NB4 (cell line): ENCODE measurements at regions not wholly inside any gene's neighbourhood (a gene's known extent, or its start where the extent isn't known, plus 50 kb on each side); places are given as distances from the start of the nearest gene placed in this dataset.

Experiments used
- DNase-seq: peaks from one replicate; pipeline ENCODE4 v3.0.0; 2010; ENCODE audit warnings: low read depth
- H3K4me3 ChIP-seq: one replicate; pipeline ENCODE4 v1.5.1; 2011; ENCODE audit warnings: mild to moderate bottlenecking, low read depth, low read length, moderate library complexity
- CTCF ChIP-seq: IDR thresholded peaks from one replicate; pipeline ENCODE4 v1.5.1; 2012; ENCODE audit warnings: low read depth, low read length
- MAX ChIP-seq: IDR thresholded peaks from 2 replicates; pipeline ENCODE4 v1.6.1; 2011; ENCODE audit warnings: low read depth, low read length
- MYC ChIP-seq: IDR thresholded peaks from 2 replicates; pipeline ENCODE4 v1.6.1; 2011; ENCODE audit warnings: low read depth, low read length
- POLR2A ChIP-seq: IDR thresholded peaks from 2 replicates; pipeline ENCODE4 v1.6.1; 2011; ENCODE audit warnings: mild to moderate bottlenecking; ENCODE audit not compliant: insufficient read length; ENCODE audit errors: extremely low read depth

- DNase-seq: no peak
- TF ChIP-seq MAX: no peak
- no peak for TF ChIP-seq POLR2A
- no peak for TF ChIP-seq MYC
- TF ChIP-seq CTCF: no peak
- H3K4me3 ChIP-seq: no peak overlapping the region
Measured at GRCh38 chr3:5411786-5412185, 224.3 kb downstream of the EDEM1 start.

GRCh38 chr3:5423076-5423475 lies 235.6 kb downstream of the EDEM1 start:
- no peak overlapping the region for H3K4me3 ChIP-seq
- DNase-seq: peak; percentile 21
- TF ChIP-seq POLR2A (no peak), CTCF (no peak), MYC (no peak), MAX (no peak)

GRCh38 chr3:5423523-5423922 lies 236.0 kb downstream of the EDEM1 start:
- no peak overlapping the region for H3K4me3 ChIP-seq
- TF ChIP-seq MYC (no peak), POLR2A (no peak), CTCF (no peak), MAX (no peak)
- DNase-seq: no peak

- TF ChIP-seq CTCF (no peak), MAX (no peak), MYC (no peak), POLR2A (no peak)
- H3K4me3 ChIP-seq: no peak overlapping the region
- no peak for DNase-seq
Measured at GRCh38 chr3:5425371-5425770, 237.9 kb downstream of the EDEM1 start.

GRCh38 chr3:5426094-5426883 lies 238.8 kb downstream of the EDEM1 start:
- no peak overlapping the region for H3K4me3 ChIP-seq
- DNase-seq: peak; percentile 76
- peak; percentile 89 for TF ChIP-seq CTCF
- no peak for TF ChIP-seq POLR2A
- no peak for TF ChIP-seq MYC
- TF ChIP-seq MAX: peak; percentile 59
